ENCODE measurements at regions not wholly inside any gene's neighbourhood (a gene's known extent, or its start where the extent isn't known, plus 50 kb on each side); places are given as distances from the start of the nearest gene placed in this dataset.

GRCh38 chr1:67584938-67585337 lies 100.1 kb upstream of the GADD45A start:
- CTCF ChIA-PET, result interaction anchor here (0.9 to 1.1 kb wide), 2 partner anchors 10 to 23 kb away, joined by 4 read pairs; no protein-coding TSS in a partner anchor
- ATAC-seq, result no peak

More at GRCh38 chr1:67584938-67585337, 100.1 kb upstream of the GADD45A start:
- Mint-ChIP-seq H3K4me3 (no peak overlapping the region), H3K36me3 (no peaks in the 10 kb centered on the region), H3K27me3 (ENCODE audit: low read depth) (no peaks in the 10 kb centered on the region), H3K4me1 (peaks cover 13% of the 10 kb centered on the region), H3K9me3 (no peaks in the 10 kb centered on the region), H3K27ac (no peak overlapping the region)
- POLR2A ChIA-PET, result no interaction called here
- DNase-seq (ENCODE audit: low spot score), result no peak
- no peak for TF ChIP-seq ZSCAN18 (CRISPR knock-in tag; IDR thresholded peaks at IDR 0.05)
- no peak for TF ChIP-seq NR1H2 (CRISPR knock-in tag; IDR thresholded peaks at IDR 0.05)
- TF ChIP-seq HMGA2 (CRISPR knock-in tag; IDR thresholded peaks at IDR 0.05), result no peak
- TF ChIP-seq NR2C2 (CRISPR knock-in tag; IDR thresholded peaks at IDR 0.05), result no peak
- TF ChIP-seq ZBTB21 (CRISPR knock-in tag; IDR thresholded peaks at IDR 0.05; ENCODE audit: borderline replicate concordance), result no peak
- no peak for TF ChIP-seq ATF3 (CRISPR knock-in tag; conservative IDR thresholded peaks at IDR 0.05)
- TF ChIP-seq E2F1 (CRISPR knock-in tag; IDR thresholded peaks at IDR 0.05), result no peak
- TF ChIP-seq TEAD4 (CRISPR knock-in tag; IDR thresholded peaks at IDR 0.05), result no peak
- TF ChIP-seq ETV6 (CRISPR knock-in tag; IDR thresholded peaks at IDR 0.05), result no peak
- TF ChIP-seq CBFB (CRISPR knock-in tag; IDR thresholded peaks at IDR 0.05; ENCODE audit: low read depth), result no peak
- TF ChIP-seq ZNF532 (CRISPR knock-in tag; IDR thresholded peaks at IDR 0.05; ENCODE audit: borderline replicate concordance), result no peak
- TF ChIP-seq MAX (CRISPR knock-in tag; IDR thresholded peaks at IDR 0.05), result no peak
- no peak for TF ChIP-seq TEAD1 (CRISPR knock-in tag; IDR thresholded peaks at IDR 0.05)
- no peak for TF ChIP-seq ZNF416 (CRISPR knock-in tag; IDR thresholded peaks at IDR 0.05)
- no peak for TF ChIP-seq AR (CRISPR knock-in tag; IDR thresholded peaks at IDR 0.05)
